T-helper 1 cell treated with Interleukin-12 subunit alpha and Interleukin-12 subunit beta and Interleukin-4 antibody, amounts not matched to agents 30 ng/mL and 1 ng/mL, for 36 hours (primary cell): ENCODE measurements at regions not wholly inside any gene's neighbourhood (a gene's known extent, or its start where the extent isn't known, plus 50 kb on each side); places are given as distances from the start of the nearest gene placed in this dataset.
"Not testable (repeated sequence)": the region's sequence is repeated elsewhere in the genome, so short reads cannot be mapped to it uniquely, and the experiment has no call there.

Experiments
- intact Hi-C: fragments of 100-400 bp; cut with micrococcal nuclease; formaldehyde crosslinking; loops from one replicate; pipeline ENCODE4 v1.15.1; 2024

- intact Hi-C loops: no loop called here
Measured at GRCh38 chr3:157858821-157859220, 247.4 kb downstream of the SHOX2 start.

GRCh38 chr3:157857440-157857839 lies 248.8 kb downstream of the SHOX2 start:
- intact Hi-C loops: no loop called here

DNA sequence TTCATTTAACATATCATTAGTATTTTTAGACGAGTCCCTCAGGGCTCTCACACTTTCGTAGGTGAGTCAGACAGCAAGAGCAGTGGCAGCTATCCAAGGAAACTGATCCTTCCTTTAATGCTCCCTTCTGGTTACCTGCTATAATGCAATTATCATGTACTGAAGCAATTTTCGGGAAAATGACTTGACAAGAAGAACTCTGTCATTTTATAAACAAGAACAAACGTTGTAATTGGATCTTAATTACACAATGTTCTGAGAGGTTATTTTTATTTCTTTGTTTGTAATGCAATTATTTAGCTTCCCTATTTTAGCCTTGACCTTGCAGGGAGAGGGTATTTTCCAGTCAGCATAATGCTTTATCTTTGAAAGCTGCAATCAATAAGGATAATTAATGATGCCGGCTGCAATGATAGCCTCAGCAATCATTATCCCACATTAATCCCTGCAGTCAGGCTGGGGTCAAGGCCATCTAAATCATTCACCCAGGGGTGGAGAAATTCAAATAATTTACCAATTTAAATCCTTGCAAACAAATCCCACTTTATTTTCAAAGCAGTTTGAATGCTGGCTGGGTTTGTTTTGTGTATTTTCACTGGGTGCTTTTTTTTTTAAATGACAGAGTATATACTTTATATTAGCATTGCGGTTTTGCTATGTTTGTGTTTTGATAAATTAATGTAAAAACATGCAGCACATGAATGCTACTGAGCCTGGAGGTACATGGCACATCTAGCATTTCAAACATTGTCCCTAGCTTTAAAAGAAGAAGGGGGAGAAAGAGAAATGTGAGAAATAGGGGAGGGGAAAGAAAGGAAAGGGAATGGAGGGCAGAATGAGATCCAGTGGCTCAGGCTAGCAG lies 249.9 kb downstream of the SHOX2 start:
- intact Hi-C loops: no loop called here

GRCh38 chr3:157845839-157846238 lies 260.4 kb downstream of the SHOX2 start:
- intact Hi-C loops: not testable (repeated sequence)

GRCh38 chr3:157844800-157845565 lies 261.2 kb downstream of the SHOX2 start:
- intact Hi-C loops: no loop called here

- intact Hi-C loops: no loop called here
Measured at GRCh38 chr3:157844216-157844615, 262.0 kb downstream of the SHOX2 start.

DNA sequence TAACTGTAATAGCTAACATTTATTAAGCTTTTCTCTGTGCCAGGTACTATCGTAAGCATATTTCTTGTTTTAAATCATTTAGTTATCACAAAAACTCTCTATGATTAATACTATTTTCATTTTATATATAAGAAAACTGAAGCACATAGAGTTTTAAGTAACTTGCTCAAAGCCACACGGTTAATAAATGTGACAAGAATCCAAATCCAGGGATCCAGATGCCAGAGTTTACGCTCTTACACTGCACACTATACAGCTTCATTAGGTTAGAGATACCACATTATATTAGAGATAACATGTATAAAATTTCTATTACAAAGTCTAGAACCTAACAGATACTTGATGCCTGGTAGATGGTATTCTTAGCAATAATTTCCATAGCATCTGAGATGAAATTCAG lies 265.2 kb downstream of the SHOX2 start:
- intact Hi-C loops: no loop called here

- intact Hi-C loops: no loop called here
Measured at GRCh38 chr3:157840564-157840963, 265.7 kb downstream of the SHOX2 start.

GRCh38 chr3:157838457-157838856 lies 267.8 kb downstream of the SHOX2 start:
- intact Hi-C loops: no loop called here

DNA sequence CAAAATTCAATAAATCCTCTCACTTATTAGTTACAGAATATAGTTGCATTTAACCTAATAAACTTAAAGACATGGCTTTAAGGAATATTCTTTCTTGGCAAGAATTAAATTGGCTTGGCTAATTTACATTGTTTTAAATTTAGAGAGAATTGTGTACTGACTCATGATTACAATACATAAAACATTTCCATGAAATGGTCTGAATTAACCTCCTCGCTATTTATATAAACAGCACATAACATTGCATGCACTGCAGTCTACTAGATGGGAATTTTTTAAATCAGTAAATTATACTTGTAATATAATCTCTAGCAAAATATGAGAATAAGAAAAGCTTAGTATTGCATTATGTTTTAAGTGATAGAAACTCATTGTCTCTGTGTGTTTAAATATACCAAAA lies 268.9 kb downstream of the SHOX2 start:
- intact Hi-C loops: no loop called here

DNA sequence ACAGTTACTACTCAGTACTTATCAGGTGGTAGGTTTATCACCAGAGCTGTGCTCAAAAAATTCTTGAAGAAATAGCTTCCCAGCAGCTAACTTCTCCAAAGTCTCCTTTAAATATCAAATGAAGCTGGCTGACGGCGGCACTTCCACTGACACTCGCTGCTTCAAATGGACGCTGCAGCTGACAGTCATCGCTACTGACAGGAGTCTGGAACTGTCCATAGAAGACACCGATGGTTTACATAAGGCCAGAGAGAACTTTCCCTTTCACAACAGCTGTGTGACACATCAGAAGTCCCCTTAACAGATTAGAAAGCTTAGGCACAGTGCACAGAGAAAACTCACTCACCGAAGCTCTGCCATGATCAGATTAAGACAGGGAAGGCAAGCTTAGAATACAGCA lies 270.2 kb downstream of the SHOX2 start:
- intact Hi-C loops: no loop called here

GRCh38 chr3:157832588-157832987 lies 273.6 kb downstream of the SHOX2 start:
- intact Hi-C loops: no loop called here

GRCh38 chr3:157830556-157831236 lies 275.5 kb downstream of the SHOX2 start:
- intact Hi-C loops: no loop called here

- intact Hi-C loops: no loop called here
Measured at GRCh38 chr3:157829786-157830185, 276.4 kb downstream of the SHOX2 start.

DNA sequence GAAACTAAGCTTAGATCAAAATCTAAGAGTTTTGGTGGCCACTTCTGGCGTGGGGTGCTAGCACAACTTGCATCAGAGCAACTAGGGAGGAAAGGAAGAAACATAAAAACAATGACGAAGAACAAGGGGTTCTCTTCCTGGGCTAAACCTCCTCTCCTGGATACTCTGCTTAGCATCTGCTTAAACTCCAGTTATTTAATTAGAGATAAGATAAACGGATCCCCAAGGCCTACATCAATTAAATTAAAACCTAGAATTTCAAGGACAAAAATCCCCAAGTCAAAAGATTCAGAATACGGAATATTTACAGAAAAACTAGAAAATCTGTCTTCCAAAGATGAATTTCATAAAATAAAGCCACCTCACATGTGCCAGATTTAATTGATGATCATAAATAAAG lies 281.9 kb downstream of the SHOX2 start:
- intact Hi-C loops: no loop called here

DNA sequence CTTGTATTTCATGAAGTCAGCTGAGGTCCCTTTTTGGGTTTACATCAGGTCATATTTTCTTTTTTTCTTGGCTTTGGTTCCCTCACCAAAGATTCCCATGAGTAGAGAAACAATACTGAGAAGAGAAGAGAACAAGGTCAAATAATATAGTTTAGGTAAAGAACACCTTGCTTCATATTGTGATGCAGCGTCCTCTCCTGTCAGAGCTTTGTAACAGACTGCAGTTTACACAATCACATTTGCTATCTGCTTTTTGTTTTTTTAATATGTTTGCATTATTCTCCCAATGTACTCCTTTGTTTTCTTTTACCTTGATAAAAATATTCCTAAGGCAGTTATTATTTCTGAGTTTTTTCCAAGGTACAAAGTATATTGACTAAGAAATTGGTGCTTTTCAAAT lies 283.2 kb downstream of the SHOX2 start:
- intact Hi-C loops: no loop called here

GRCh38 chr3:157820157-157820517 lies 286.1 kb downstream of the SHOX2 start:
- intact Hi-C loops: no loop called here

- intact Hi-C loops: no loop called here
Measured at GRCh38 chr3:157819270-157820156, 286.7 kb downstream of the SHOX2 start.

GRCh38 chr3:157816896-157817295 lies 289.3 kb downstream of the SHOX2 start:
- intact Hi-C loops: no loop called here

GRCh38 chr3:157816296-157816695 lies 289.9 kb downstream of the SHOX2 start:
- intact Hi-C loops: no loop called here

- intact Hi-C loops: no loop called here
Measured at GRCh38 chr3:157815739-157816138, 290.5 kb downstream of the SHOX2 start.
